AG10803 (cell line): ENCODE measurements at regions not wholly inside any gene's neighbourhood (a gene's known extent, or its start where the extent isn't known, plus 50 kb on each side); places are given as distances from the start of the nearest gene placed in this dataset.
A peak's percentile ranks its signal among the peaks of the same experiment; 100 is the strongest.

Experiments used
- DNase-seq: peaks from one replicate; pipeline ENCODE4 v3.0.0; 2010; ENCODE audit warnings: low read depth
- H3K4me3 ChIP-seq: 2 replicates; pipeline ENCODE4 v1.5.1; 2011; ENCODE audit warnings: mild to moderate bottlenecking, low read length, control low read depth
- CTCF ChIP-seq: conservative IDR thresholded peaks from 2 replicates; pipeline ENCODE4 v1.5.1; 2011; ENCODE audit warnings: mild to moderate bottlenecking, low read length, control low read depth, inconsistent platforms

- no peak for DNase-seq
- no peak for TF ChIP-seq CTCF
- H3K4me3 ChIP-seq: no peak overlapping the region
Measured at GRCh38 chr18:29172756-29173067, 995.8 kb upstream of the CDH2 start.

GRCh38 chr18:29171892-29172755 lies 995.2 kb upstream of the CDH2 start:
- no peak for TF ChIP-seq CTCF
- no peak overlapping the region for H3K4me3 ChIP-seq
- DNase-seq: peak; percentile 66

GRCh38 chr18:29169599-29169998 lies 992.7 kb upstream of the CDH2 start:
- DNase-seq: no peak
- TF ChIP-seq CTCF: no peak
- H3K4me3 ChIP-seq: no peak overlapping the region

GRCh38 chr18:29164993-29165599 lies 988.2 kb upstream of the CDH2 start:
- H3K4me3 ChIP-seq: no peak overlapping the region
- DNase-seq: peak; percentile 92
- no peak for TF ChIP-seq CTCF

GRCh38 chr18:29164020-29164706 lies 987.2 kb upstream of the CDH2 start:
- no peak for TF ChIP-seq CTCF
- peak; percentile 90 for DNase-seq
- no peak overlapping the region for H3K4me3 ChIP-seq

- no peak for DNase-seq
- TF ChIP-seq CTCF: no peak
- no peak overlapping the region for H3K4me3 ChIP-seq
Measured at GRCh38 chr18:29163596-29163995, 986.7 kb upstream of the CDH2 start.
